Calu3 (cell line): ENCODE measurements at regions not wholly inside any gene's neighbourhood (a gene's known extent, or its start where the extent isn't known, plus 50 kb on each side); places are given as distances from the start of the nearest gene placed in this dataset.

ENCODE experiments used
- BruUV-seq: library from RNA; stranded (reverse); fragments of 400-500 nt; replicated peaks from 2 replicates; lab custom pipeline; 2021; lab: Mats Ljungman, UMichigan
- CTCF ChIA-PET: fragments of 300-600 bp; sonication (Branson Sonifier 250); formaldehyde crosslinking; loops from one replicate; lab custom pipeline; 2022; ENCODE audit warnings: antibody characterized with exemption; lab: Charles Lee
- DNase-seq: peaks from one replicate; pipeline ENCODE4 v3.0.0; 2022
- H3K27ac Mint-ChIP-seq: one replicate; pipeline ENCODE4 v1.8.0; 2022; ENCODE audit warnings: mixed read lengths; ENCODE audit not compliant: unreplicated experiment
- H3K27me3 Mint-ChIP-seq: one replicate; pipeline ENCODE4 v1.8.0; 2022; ENCODE audit warnings: mixed read lengths; ENCODE audit not compliant: unreplicated experiment
- H3K36me3 Mint-ChIP-seq: one replicate; pipeline ENCODE4 v1.8.0; 2022; ENCODE audit warnings: mild to moderate bottlenecking, moderate library complexity, mixed read lengths; ENCODE audit not compliant: insufficient read depth, unreplicated experiment
- H3K4me1 Mint-ChIP-seq: one replicate; pipeline ENCODE4 v1.8.0; 2022; ENCODE audit warnings: mild to moderate bottlenecking, low read depth, mixed read lengths; ENCODE audit not compliant: unreplicated experiment
- H3K4me3 Mint-ChIP-seq: one replicate; pipeline ENCODE4 v1.8.0; 2022; ENCODE audit warnings: mild to moderate bottlenecking, low read depth, moderate library complexity, mixed read lengths; ENCODE audit not compliant: unreplicated experiment
- H3K9me3 Mint-ChIP-seq: one replicate; pipeline ENCODE4 v1.8.0; 2022; ENCODE audit warnings: low read depth, mixed read lengths; ENCODE audit not compliant: unreplicated experiment
- CTCF ChIP-seq: fragments of 200-600 bp; IDR thresholded peaks from one replicate; pipeline ENCODE4 v1.8.0; 2022; ENCODE audit warnings: antibody characterized with exemption; ENCODE audit not compliant: unreplicated experiment
- intact Hi-C: fragments of 100-400 bp; cut with micrococcal nuclease; formaldehyde crosslinking; loops from one replicate; pipeline ENCODE4 v1.10.0; 2022; ENCODE audit not compliant: unreplicated experiment

GRCh38 chr2:146537477-146537876 lies 1307.4 kb upstream of the ACVR2A start:
- H3K27ac Mint-ChIP-seq = no peak overlapping the region
- no peaks in the 10 kb centered on the region for H3K27me3 Mint-ChIP-seq
- no TSS peak for BruUV-seq
- no peaks in the 10 kb centered on the region for H3K9me3 Mint-ChIP-seq
- no peak overlapping the region for H3K4me3 Mint-ChIP-seq
- no peaks in the 10 kb centered on the region for H3K36me3 Mint-ChIP-seq
- no peaks in the 10 kb centered on the region for H3K4me1 Mint-ChIP-seq
- TF ChIP-seq CTCF = no peak
- intact Hi-C loops = no loop called here
- no peak for DNase-seq
- CTCF ChIA-PET = no interaction called here

- Mint-ChIP-seq H3K9me3 (no peaks in the 10 kb centered on the region), H3K4me1 (no peaks in the 10 kb centered on the region), H3K27me3 (no peaks in the 10 kb centered on the region), H3K27ac (no peak overlapping the region), H3K4me3 (no peak overlapping the region), H3K36me3 (no peaks in the 10 kb centered on the region)
- DNase-seq = no peak
- TF ChIP-seq CTCF = no peak
- intact Hi-C loops = no loop called here
- CTCF ChIA-PET = no interaction called here
- no TSS peak for BruUV-seq
Measured at GRCh38 chr2:146532509-146533147, 1312.2 kb upstream of the ACVR2A start.

- BruUV-seq = no TSS peak
- Mint-ChIP-seq H3K9me3 (no peaks in the 10 kb centered on the region), H3K36me3 (no peaks in the 10 kb centered on the region), H3K4me1 (no peaks in the 10 kb centered on the region), H3K27ac (no peak overlapping the region), H3K27me3 (no peaks in the 10 kb centered on the region), H3K4me3 (no peak overlapping the region)
- no peak for DNase-seq
- CTCF ChIA-PET = no interaction called here
- intact Hi-C loops = no loop called here
- TF ChIP-seq CTCF = no peak
Measured at GRCh38 chr2:146532009-146532408, 1312.8 kb upstream of the ACVR2A start.

GRCh38 chr2:146530886-146531285 lies 1313.9 kb upstream of the ACVR2A start:
- CTCF ChIA-PET = no interaction called here
- intact Hi-C loops = no loop called here
- H3K9me3 Mint-ChIP-seq = no peaks in the 10 kb centered on the region
- no peaks in the 10 kb centered on the region for H3K36me3 Mint-ChIP-seq
- BruUV-seq = no TSS peak
- H3K27ac Mint-ChIP-seq = no peak overlapping the region
- TF ChIP-seq CTCF = no peak
- no peaks in the 10 kb centered on the region for H3K27me3 Mint-ChIP-seq
- no peaks in the 10 kb centered on the region for H3K4me1 Mint-ChIP-seq
- no peak for DNase-seq
- H3K4me3 Mint-ChIP-seq = no peak overlapping the region
